ENCODE measurements at regions not wholly inside any gene's neighbourhood (a gene's known extent, or its start where the extent isn't known, plus 50 kb on each side); places are given as distances from the start of the nearest gene placed in this dataset.

GRCh38 chr5:54832858-54833257, 152.5 kb downstream of the ESM1 start:
- TF ChIP-seq CTCF (conservative IDR thresholded peaks at IDR 0.05; ENCODE audit: low read depth, low read length) (no peak), EZH2 (IDR thresholded peaks at IDR 0.05; ENCODE audit: low read length, unreplicated experiment) (no peak), EZH2phosphoT487 (IDR thresholded peaks at IDR 0.05; ENCODE audit: borderline replicate concordance, low read length) (no peak)
